GM12878 (cell line): ENCODE measurements at regions not wholly inside any gene's neighbourhood (a gene's known extent, or its start where the extent isn't known, plus 50 kb on each side); places are given as distances from the start of the nearest gene placed in this dataset.

ENCODE experiments used
- ATAC-seq: fragments of 200-7000 bp; cut with Tn5 transposase; 3 replicates; pipeline ENCODE4 v1.9.1; 2020; ENCODE audit warnings: mild to moderate bottlenecking, moderate library complexity
- BruUV-seq: library from RNA; stranded (reverse); fragments of 400-500 nt; replicated peaks from 2 replicates; lab custom pipeline; 2021; lab: Mats Ljungman, UMichigan
- CTCF ChIA-PET: fragments of 300-600 bp; sonication (Branson Sonifier 250); formaldehyde crosslinking; extraction: SDS; loops from one replicate; lab custom pipeline; 2021; ENCODE audit warnings: inconsistent platforms; lab: Yijun Ruan, JAX
- POLR2A ChIA-PET: fragments of 350-600 bp; formaldehyde crosslinking; extraction: SDS; loops from one replicate; lab custom pipeline; 2021; ENCODE audit warnings: inconsistent platforms; lab: Charles Lee
- RAD21 ChIA-PET: fragments of 300-600 bp; sonication (Branson Sonifier 250); formaldehyde crosslinking; loops from one replicate; lab custom pipeline; 2023; ENCODE audit warnings: antibody characterized with exemption; ENCODE audit not compliant: unreplicated experiment; lab: Charles Lee
- SMC1A ChIA-PET: fragments of 300-600 bp; sonication (Branson Sonifier 250); formaldehyde crosslinking; loops from one replicate; lab custom pipeline; 2023; ENCODE audit not compliant: unreplicated experiment, uncharacterized antibody; lab: Charles Lee
- DNase-seq: peaks from one replicate; pipeline ENCODE4 v3.0.0-alpha.2; 2011; ENCODE audit warnings: low read depth, low spot score
- FAIRE-seq: peaks from 3 replicates; lab custom pipeline; 2011; peaks lifted over from hg19 to GRCh38; lab: Jason Lieb, UNC
- H2AFZ ChIP-seq: 2 replicates; pipeline ENCODE4 v1.6.0; 2011; ENCODE audit warnings: low read depth, low read length, control low read depth; ENCODE audit not compliant: control insufficient read depth
- H3K27ac ChIP-seq: 2 replicates; pipeline ENCODE4 v1.5.1; 2011; ENCODE audit warnings: control low read depth; ENCODE audit not compliant: control insufficient read depth, insufficient read depth
- H3K27me3 ChIP-seq, 2 experiments: replicated peaks in 1 of 2; 2 replicates each; pipeline versions ENCODE4 v1.6.0 to v1.6.1; 2011; ENCODE audit warnings: low read length in 1 of 2; ENCODE audit not compliant: control insufficient read depth in 2 of 2, insufficient read depth in 2 of 2
- H3K36me3 ChIP-seq, 2 experiments: 2 replicates each; pipeline ENCODE4 v1.5.1; 2011; ENCODE audit warnings: low read length in 1 of 2; ENCODE audit not compliant: control insufficient read depth in 2 of 2, insufficient read depth in 2 of 2
- H3K4me1 ChIP-seq: 2 replicates; pipeline ENCODE4 v1.6.1; 2011; ENCODE audit warnings: mild to moderate bottlenecking, low read length, moderate library complexity, mixed read lengths; ENCODE audit not compliant: control insufficient read depth, insufficient read depth
- H3K4me2 ChIP-seq: 2 replicates; pipeline ENCODE4 v1.6.0; 2011; ENCODE audit warnings: control low read depth; ENCODE audit not compliant: control insufficient read depth, insufficient read depth
- H3K4me3 ChIP-seq: fragments of 200-600 bp; sonication (generic); 2 replicates; pipeline ENCODE4 v1.5.1; 2016
- H3K79me2 ChIP-seq: 2 replicates; pipeline ENCODE4 v1.6.0; 2011; ENCODE audit warnings: low read length; ENCODE audit not compliant: control insufficient read depth, insufficient read depth
- H3K9ac ChIP-seq: 2 replicates; pipeline ENCODE4 v1.8.0; 2011; ENCODE audit warnings: low read length, control low read depth, mixed read lengths; ENCODE audit not compliant: control insufficient read depth, insufficient read depth
- H3K9me3 ChIP-seq: replicated peaks from 3 replicates; pipeline ENCODE4 v1.5.1; 2011; ENCODE audit warnings: mild to moderate bottlenecking, low read length; ENCODE audit not compliant: control insufficient read depth, insufficient read depth
- H4K20me1 ChIP-seq: 2 replicates; pipeline ENCODE4 v1.6.0; 2011; ENCODE audit not compliant: control insufficient read depth, insufficient read depth
- BRCA1 ChIP-seq: IDR thresholded peaks from 2 replicates; pipeline ENCODE4 v1.6.1; 2011; ENCODE audit warnings: low read depth, low read length, improper control_type of control experiment
- CEBPB ChIP-seq, 2 experiments: fragments of 150-350 bp in 1 of 2; IDR thresholded peaks; 2 replicates each; pipeline ENCODE4 v1.6.1; 2012 to 2014; ENCODE audit warnings: low read depth in 2 of 2, low read length in 2 of 2, borderline replicate concordance in 1 of 2, inconsistent platforms in 1 of 2
- EGR1 ChIP-seq, 2 experiments: IDR thresholded peaks; 1 replicate in 1 of 2; 2 replicates in 1 of 2; pipeline ENCODE4 v1.6.1; 2011 to 2012; ENCODE audit warnings: low read depth in 2 of 2, low read length in 2 of 2, borderline replicate concordance in 1 of 2, mild to moderate bottlenecking in 1 of 2, moderate library complexity in 1 of 2
- ETV6 ChIP-seq, 2 experiments: fragments of 450-650 bp in 1 of 2; IDR thresholded peaks in 1 of 2; conservative IDR thresholded peaks in 1 of 2; 2 replicates each; pipeline ENCODE4 v1.6.1; 2014; ENCODE audit warnings: antibody characterized with exemption in 1 of 2, borderline replicate concordance in 1 of 2, low read depth in 1 of 2, mild to moderate bottlenecking in 1 of 2, moderate library complexity in 1 of 2
- FOS ChIP-seq: IDR thresholded peaks from 3 replicates; pipeline ENCODE4 v1.6.1; 2011; ENCODE audit warnings: borderline replicate concordance; ENCODE audit not compliant: insufficient read length; ENCODE audit errors: extremely low read depth
- IRF4 ChIP-seq: IDR thresholded peaks from 2 replicates; pipeline ENCODE4 v1.6.1; 2011; ENCODE audit warnings: low read depth, low read length
- KAT2A ChIP-seq: conservative IDR thresholded peaks from 2 replicates; pipeline ENCODE4 v1.6.1; 2011; ENCODE audit warnings: low read depth, low read length; ENCODE audit not compliant: control insufficient read depth
- KLF5 ChIP-seq: fragments of 450-650 bp; IDR thresholded peaks from 2 replicates; pipeline ENCODE4 v1.6.1; 2014; ENCODE audit warnings: mild to moderate bottlenecking; ENCODE audit not compliant: partially characterized antibody
- LARP7 ChIP-seq: fragments of 450-650 bp; IDR thresholded peaks from 2 replicates; pipeline ENCODE4 v1.6.1; 2017; ENCODE audit warnings: mild to moderate bottlenecking
- RAD51 ChIP-seq: fragments of 450-650 bp; IDR thresholded peaks from 2 replicates; pipeline ENCODE4 v1.6.1; 2016; ENCODE audit warnings: moderate library complexity, mild to moderate bottlenecking, inconsistent platforms
- RUNX3 ChIP-seq: IDR thresholded peaks from 2 replicates; pipeline ENCODE4 v1.6.1; 2012; ENCODE audit warnings: low read length, inconsistent platforms
- SIN3A ChIP-seq: IDR thresholded peaks from 2 replicates; pipeline ENCODE4 v1.6.1; 2012; ENCODE audit warnings: low read depth, low read length, improper control_type of control experiment
- SMARCA5 ChIP-seq: fragments of 450-650 bp; IDR thresholded peaks from 2 replicates; pipeline ENCODE4 v1.6.1; 2017; ENCODE audit warnings: mild to moderate bottlenecking
- TARDBP ChIP-seq: IDR thresholded peaks from 2 replicates; pipeline ENCODE4 v1.6.1; 2016; ENCODE audit warnings: borderline replicate concordance
- TBL1XR1 ChIP-seq: IDR thresholded peaks from 2 replicates; pipeline ENCODE4 v1.6.1; 2012; ENCODE audit warnings: low read depth, low read length, improper control_type of control experiment
- ZNF384 ChIP-seq: IDR thresholded peaks from 2 replicates; pipeline ENCODE4 v1.6.1; 2012; ENCODE audit warnings: low read depth, mild to moderate bottlenecking, low read length, improper control_type of control experiment, borderline replicate concordance
- ZSCAN29 ChIP-seq: fragments of 450-650 bp; IDR thresholded peaks from 2 replicates; pipeline ENCODE4 v1.6.1; 2017; ENCODE audit warnings: mild to moderate bottlenecking, moderate library complexity
- WGBS: methylation state at CpG from one replicate; pipeline ENCODE4 v1.1.6; 2016; ENCODE audit warnings: low lambda C conversion rate; ENCODE audit not compliant: insufficient replicate concordance, insufficient coverage; ENCODE audit errors: missing lambda C conversion rate; 5-methylcytosine and 5-hydroxymethylcytosine counted together
- in situ Hi-C: fragments of 300-500 bp; cut with MboI; formaldehyde crosslinking; loops from 9 replicates; pipeline ENCODE4 v1.14.3; 2018; ENCODE audit warnings: mixed read lengths
- intact Hi-C: fragments of 100-400 bp; cut with micrococcal nuclease; formaldehyde crosslinking; loops from one replicate; pipeline ENCODE4 v1.14.2; 2022; ENCODE audit not compliant: unreplicated experiment

DNA sequence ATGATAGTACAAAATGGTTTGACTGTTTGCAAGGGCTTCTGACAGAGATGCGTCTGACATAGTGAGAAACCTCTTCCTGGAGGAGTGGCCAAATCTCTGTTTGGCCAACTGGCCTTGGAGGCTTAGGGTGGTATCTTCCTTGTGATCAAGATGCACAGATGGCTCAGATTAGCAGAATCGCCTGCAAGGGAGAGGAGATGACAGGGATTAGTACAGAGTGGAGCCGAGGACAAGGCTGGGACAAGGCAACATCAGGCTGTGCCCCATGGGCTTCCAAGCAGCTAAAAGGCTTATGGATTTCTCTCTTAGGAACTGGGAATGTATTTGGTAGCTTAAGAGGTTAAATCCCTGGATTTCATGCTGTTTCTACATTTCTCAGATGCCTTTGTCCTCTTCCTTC lies 379.1 kb downstream of the SIPA1L2 start (continued):
- no peak for TF ChIP-seq ETV6 (conservative IDR thresholded peaks at IDR 0.05 in 1 of 2, IDR thresholded peaks at IDR 0.05 in 1 of 2; ENCODE audit: borderline replicate concordance in 1 of 2, low read depth in 1 of 2)
- TF ChIP-seq ZSCAN29: no peak
- no peak for TF ChIP-seq LARP7
- TF ChIP-seq KLF5: no peak
- no peak for TF ChIP-seq EGR1 (IDR thresholded peaks at IDR 0.05; ENCODE audit: borderline replicate concordance in 1 of 2, low read depth in 2 of 2, low read length in 2 of 2)
- no peak for TF ChIP-seq TARDBP

- BruUV-seq: no TSS peak
- Histone ChIP-seq H3K9ac (no peak overlapping the region), H3K4me3 (no peak overlapping the region), H3K9me3 (no peaks in the 10 kb centered on the region), H4K20me1 (no peaks in the 10 kb centered on the region), H3K36me3 (no peaks in the 10 kb centered on the region), H3K4me1 (no peaks in the 10 kb centered on the region), H3K4me2 (no peak overlapping the region), H3K27ac (no peak overlapping the region), H3K27me3 (no peaks in the 10 kb centered on the region; a peak in 2 of 4 replicates), H2AFZ (no peak overlapping the region), H3K79me2 (no peaks in the 10 kb centered on the region)
- 53% methylated on average over 13 of the region's 13 CpGs for WGBS
- SMC1A ChIA-PET: no interaction called here
- in situ Hi-C loops: no loop called here
- intact Hi-C loops: no loop called here
- POLR2A ChIA-PET: no interaction called here
- TF ChIP-seq FOS (no peak), SMARCA5 (no peak), ZNF384 (no peak), ETV6 (conservative IDR thresholded peaks at IDR 0.05 in 1 of 2, IDR thresholded peaks at IDR 0.05 in 1 of 2; ENCODE audit: borderline replicate concordance in 1 of 2, low read depth in 1 of 2) (no peak), BRCA1 (no peak), IRF4 (no peak), CEBPB (IDR thresholded peaks at IDR 0.05; ENCODE audit: borderline replicate concordance in 1 of 2, low read depth in 2 of 2, low read length in 2 of 2) (no peak), KAT2A (no peak), TBL1XR1 (no peak), RAD51 (no peak), RUNX3 (no peak), SIN3A (no peak)
- ATAC-seq (no peak), FAIRE-seq (no peak), DNase-seq (no peak)
- CTCF ChIA-PET: no interaction called here
- RAD21 ChIA-PET: no interaction called here
Observed at GRCh38 chr1:232249861-232250777, 379.8 kb downstream of the SIPA1L2 start.
